SJSA1 (cell line): ENCODE measurements at regions not wholly inside any gene's neighbourhood (a gene's known extent, or its start where the extent isn't known, plus 50 kb on each side); places are given as distances from the start of the nearest gene placed in this dataset.
"Not testable (repeated sequence)": the region's sequence is repeated elsewhere in the genome, so short reads cannot be mapped to it uniquely, and the experiment has no call there.

ENCODE experiments used
- DNase-seq, 2 experiments: peaks; one replicate each; pipeline ENCODE4 v3.0.0-alpha.2; 2015 to 2020; ENCODE audit warnings: low spot score in 2 of 2, low read depth in 1 of 2
- H3K27ac ChIP-seq: fragments of 250-450 bp; sonication (Bioruptor Pico); 2 replicates; pipeline ENCODE4 v1.5.1; 2020; ENCODE audit warnings: mild to moderate bottlenecking, moderate library complexity
- H3K27me3 ChIP-seq: fragments of 250-450 bp; sonication (Bioruptor Pico); replicated peaks from 2 replicates; pipeline ENCODE4 v1.5.1; 2020; ENCODE audit warnings: mild to moderate bottlenecking, moderate library complexity
- H3K36me3 ChIP-seq: fragments of 250-450 bp; sonication (Bioruptor Pico); 2 replicates; pipeline ENCODE4 v1.5.1; 2020; ENCODE audit warnings: mild to moderate bottlenecking
- H3K4me1 ChIP-seq: fragments of 250-450 bp; sonication (Bioruptor Pico); replicated peaks from 2 replicates; pipeline ENCODE4 v1.6.1; 2021; ENCODE audit warnings: mild to moderate bottlenecking
- H3K4me3 ChIP-seq: fragments of 250-450 bp; sonication (Bioruptor Pico); 2 replicates; pipeline ENCODE4 v1.5.1; 2020; ENCODE audit warnings: mild to moderate bottlenecking
- H3K9me3 ChIP-seq: fragments of 250-450 bp; sonication (Bioruptor Pico); replicated peaks from 2 replicates; pipeline ENCODE4 v1.5.1; 2020; ENCODE audit warnings: mild to moderate bottlenecking

GRCh38 chr20:58038123-58038654 lies 190.3 kb downstream of the ANKRD60 start:
- H3K36me3 ChIP-seq, result no peaks in the 10 kb centered on the region
- no peak for DNase-seq
- H3K9me3 ChIP-seq, result no peaks in the 10 kb centered on the region
- H3K4me3 ChIP-seq, result no peak overlapping the region
- no peaks in the 10 kb centered on the region for H3K27me3 ChIP-seq
- H3K4me1 ChIP-seq, result no peaks in the 10 kb centered on the region
- no peak overlapping the region for H3K27ac ChIP-seq

DNA sequence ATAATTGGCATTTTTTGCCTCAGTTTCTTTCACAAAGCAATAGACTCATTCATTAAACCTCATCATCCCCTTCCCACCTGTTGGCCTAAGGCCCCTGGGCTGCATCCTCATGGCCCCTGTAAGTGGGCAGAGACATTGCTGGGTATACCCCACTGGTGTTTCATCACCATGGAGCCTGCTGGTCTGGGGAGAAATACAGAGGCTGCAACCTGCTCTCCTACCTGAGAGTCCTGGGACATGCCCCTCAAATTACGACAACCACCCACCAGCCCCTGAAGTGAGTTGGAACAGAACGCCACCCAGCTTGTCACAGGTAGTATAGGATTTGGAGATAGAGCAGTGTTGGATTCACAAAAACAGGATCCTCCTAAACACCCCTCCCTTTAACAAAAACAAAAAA lies 190.8 kb downstream of the ANKRD60 start:
- H3K27me3 ChIP-seq, result no peaks in the 10 kb centered on the region
- H3K9me3 ChIP-seq, result no peaks in the 10 kb centered on the region
- no peak for DNase-seq
- H3K4me1 ChIP-seq, result no peaks in the 10 kb centered on the region
- H3K4me3 ChIP-seq, result no peak overlapping the region
- H3K27ac ChIP-seq, result no peak overlapping the region
- no peaks in the 10 kb centered on the region for H3K36me3 ChIP-seq

GRCh38 chr20:58033026-58033536 lies 195.4 kb downstream of the ANKRD60 start:
- no peaks in the 10 kb centered on the region for H3K27me3 ChIP-seq
- no peak overlapping the region for H3K4me3 ChIP-seq
- H3K4me1 ChIP-seq, result no peaks in the 10 kb centered on the region
- no peak for DNase-seq
- H3K27ac ChIP-seq, result no peak overlapping the region
- no peaks in the 10 kb centered on the region for H3K36me3 ChIP-seq
- no peaks in the 10 kb centered on the region for H3K9me3 ChIP-seq

DNA sequence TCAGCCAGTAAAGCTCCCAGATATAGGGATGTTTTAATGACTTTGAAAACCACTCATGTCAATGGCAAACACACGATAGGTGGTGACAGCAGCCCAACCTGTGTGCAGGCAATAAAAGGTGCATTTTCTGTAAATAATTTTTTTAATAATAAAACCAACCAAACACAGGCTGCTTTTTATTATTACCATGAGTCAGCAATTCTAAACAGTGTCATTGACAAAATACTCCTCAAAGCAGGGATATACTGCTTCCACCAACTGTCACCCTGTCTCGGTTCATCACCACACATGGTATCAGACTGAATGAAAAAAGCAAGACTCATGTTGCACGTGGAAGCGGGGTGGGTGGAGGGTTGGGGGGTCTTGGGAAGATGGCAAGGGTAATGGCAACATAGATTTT lies 195.9 kb downstream of the ANKRD60 start:
- Histone ChIP-seq H3K27ac (no peak overlapping the region), H3K9me3 (no peaks in the 10 kb centered on the region), H3K4me3 (no peak overlapping the region), H3K4me1 (no peaks in the 10 kb centered on the region), H3K36me3 (no peaks in the 10 kb centered on the region), H3K27me3 (no peaks in the 10 kb centered on the region)
- DNase-seq, result no peak

DNA sequence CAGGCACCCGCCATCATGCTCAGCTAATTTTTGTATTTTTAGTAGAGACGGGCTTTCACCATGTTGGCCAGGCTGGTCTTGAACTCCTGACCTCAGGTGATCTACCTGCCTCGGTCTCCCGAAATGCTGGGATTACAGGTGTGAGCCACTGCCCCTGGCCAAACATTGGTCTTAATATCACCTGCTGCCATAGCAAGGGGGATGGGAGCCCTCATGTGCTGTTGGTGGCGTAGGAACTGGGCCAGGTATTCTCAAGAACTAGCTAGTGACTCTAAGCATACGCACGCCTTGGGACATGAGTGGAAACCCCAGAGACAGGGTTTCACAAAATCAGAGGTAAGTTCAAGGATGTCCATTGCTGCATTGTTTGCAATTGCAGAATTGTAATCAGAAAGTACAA lies 197.1 kb downstream of the ANKRD60 start:
- H3K36me3 ChIP-seq, H3K4me3 ChIP-seq, DNase-seq, H3K4me1 ChIP-seq, H3K27ac ChIP-seq, H3K9me3 ChIP-seq, H3K27me3 ChIP-seq: not testable (repeated sequence)

GRCh38 chr20:58028123-58028522 lies 200.3 kb downstream of the ANKRD60 start:
- Histone ChIP-seq H3K4me3 (no peak overlapping the region), H3K27ac (no peak overlapping the region), H3K9me3 (no peaks in the 10 kb centered on the region), H3K27me3 (no peaks in the 10 kb centered on the region), H3K36me3 (no peaks in the 10 kb centered on the region), H3K4me1 (no peaks in the 10 kb centered on the region)
- no peak for DNase-seq

GRCh38 chr20:58026361-58026760 lies 202.1 kb downstream of the ANKRD60 start:
- Histone ChIP-seq H3K4me3 (no peak overlapping the region), H3K27ac (no peak overlapping the region), H3K36me3 (no peaks in the 10 kb centered on the region), H3K4me1 (peaks cover 2% of the 10 kb centered on the region; the same call in 1 of the 2 replicates), H3K9me3 (no peaks in the 10 kb centered on the region), H3K27me3 (no peaks in the 10 kb centered on the region)
- no peak for DNase-seq

GRCh38 chr20:58025233-58025632 lies 203.2 kb downstream of the ANKRD60 start:
- no peaks in the 10 kb centered on the region for H3K9me3 ChIP-seq
- peaks cover 9% of the 10 kb centered on the region for H3K4me1 ChIP-seq
- DNase-seq, result no peak
- H3K4me3 ChIP-seq, result no peak overlapping the region
- no peaks in the 10 kb centered on the region for H3K27me3 ChIP-seq
- no peaks in the 10 kb centered on the region for H3K36me3 ChIP-seq
- H3K27ac ChIP-seq, result no peak overlapping the region

GRCh38 chr20:58024241-58024721 lies 204.2 kb downstream of the ANKRD60 start:
- Histone ChIP-seq H3K27ac (no peak overlapping the region), H3K9me3 (no peaks in the 10 kb centered on the region), H3K27me3 (no peaks in the 10 kb centered on the region), H3K4me1 (peaks cover 18% of the 10 kb centered on the region), H3K36me3 (no peaks in the 10 kb centered on the region), H3K4me3 (no peak overlapping the region)
- no peak for DNase-seq

GRCh38 chr20:58023781-58024180 lies 204.7 kb downstream of the ANKRD60 start:
- Histone ChIP-seq H3K27ac (no peak overlapping the region), H3K4me3 (no peak overlapping the region), H3K27me3 (no peaks in the 10 kb centered on the region), H3K9me3 (no peaks in the 10 kb centered on the region), H3K36me3 (no peaks in the 10 kb centered on the region), H3K4me1 (peaks cover 23% of the 10 kb centered on the region)
- DNase-seq, result no peak

- Histone ChIP-seq H3K36me3 (no peaks in the 10 kb centered on the region), H3K27ac (no peak overlapping the region), H3K27me3 (no peaks in the 10 kb centered on the region), H3K9me3 (no peaks in the 10 kb centered on the region), H3K4me1 (peaks cover 28% of the 10 kb centered on the region), H3K4me3 (no peak overlapping the region)
- DNase-seq, result no peak
Measured at GRCh38 chr20:58023346-58023745, 205.1 kb downstream of the ANKRD60 start.

DNA sequence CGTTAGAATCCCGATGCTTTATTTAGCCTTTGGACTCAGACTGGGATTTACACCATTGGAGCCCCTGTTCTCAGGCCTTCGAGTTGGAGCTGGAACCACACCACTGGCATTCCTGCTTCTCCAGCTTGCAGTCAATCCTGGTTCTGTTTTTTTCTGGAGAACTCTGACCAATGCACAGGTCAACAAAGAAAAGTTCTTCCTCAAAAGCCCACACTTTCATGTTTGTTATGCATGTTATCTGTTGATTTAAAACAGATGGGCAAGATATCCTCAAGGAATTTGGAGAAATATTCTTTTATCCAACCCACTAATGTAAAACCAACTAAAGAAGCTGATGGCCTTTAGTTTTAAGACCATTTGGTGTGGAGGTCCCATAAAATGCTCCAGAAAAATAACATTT lies 205.7 kb downstream of the ANKRD60 start:
- DNase-seq, result no peak
- no peaks in the 10 kb centered on the region for H3K36me3 ChIP-seq
- H3K4me1 ChIP-seq, result peaks cover 34% of the 10 kb centered on the region
- H3K4me3 ChIP-seq, result no peak overlapping the region
- no peaks in the 10 kb centered on the region for H3K9me3 ChIP-seq
- H3K27me3 ChIP-seq, result no peaks in the 10 kb centered on the region
- no peak overlapping the region for H3K27ac ChIP-seq

- Histone ChIP-seq H3K4me1 (peaks cover 46% of the 10 kb centered on the region), H3K27me3 (no peaks in the 10 kb centered on the region), H3K4me3 (no peak overlapping the region), H3K9me3 (no peaks in the 10 kb centered on the region), H3K27ac (no peak overlapping the region), H3K36me3 (no peaks in the 10 kb centered on the region)
- no peak for DNase-seq
Measured at GRCh38 chr20:58021481-58021880, 207.0 kb downstream of the ANKRD60 start.

DNA sequence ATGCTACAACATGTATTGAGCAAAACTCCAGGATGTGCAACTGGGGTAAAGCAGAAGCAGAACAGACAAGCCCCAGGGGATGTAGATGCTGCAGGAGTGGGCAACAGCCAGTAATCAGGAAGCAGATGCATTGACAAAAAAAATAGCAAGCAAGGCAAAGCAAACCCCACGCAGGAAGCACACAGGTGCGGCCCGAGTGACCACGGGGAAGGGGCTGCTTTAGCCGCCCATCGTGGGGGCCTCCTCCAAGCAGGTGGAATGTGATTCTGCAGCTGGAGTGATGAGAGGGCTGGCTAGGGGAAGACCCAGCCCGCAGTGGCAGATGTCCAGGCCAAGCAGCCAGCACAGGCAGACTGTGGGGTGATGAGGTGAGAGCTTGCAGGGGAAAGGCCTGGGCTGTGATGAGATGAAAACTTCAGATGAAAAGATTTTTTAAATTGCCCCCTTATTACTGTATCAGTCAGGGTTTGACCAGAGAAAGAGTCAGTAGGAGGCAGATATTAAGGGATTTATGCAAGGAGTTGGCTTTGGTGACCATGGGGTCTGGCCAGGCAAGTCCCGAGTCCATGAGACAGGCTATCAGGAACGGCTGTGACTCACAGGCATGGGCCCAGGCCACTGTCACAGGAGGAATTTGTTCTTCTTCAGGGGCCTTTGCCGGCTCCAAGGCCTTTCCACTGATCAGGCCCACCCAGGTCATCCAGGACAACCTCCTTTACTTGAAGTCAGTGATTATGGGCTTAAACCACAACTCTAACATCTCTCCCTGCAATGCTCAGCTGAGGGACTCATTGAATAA lies 207.6 kb downstream of the ANKRD60 start:
- Histone ChIP-seq H3K4me3 (no peak overlapping the region), H3K27ac (no peak overlapping the region), H3K27me3 (no peaks in the 10 kb centered on the region), H3K4me1 (peaks cover 53% of the 10 kb centered on the region), H3K9me3 (no peaks in the 10 kb centered on the region), H3K36me3 (no peaks in the 10 kb centered on the region)
- DNase-seq, result no peak
